ENCODE measurements at regions not wholly inside any gene's neighbourhood (a gene's known extent, or its start where the extent isn't known, plus 50 kb on each side); places are given as distances from the start of the nearest gene placed in this dataset.

GRCh38 chr2:20150110-20150706 is 74.7 kb downstream of the SDC1 start:
- no peak for DNase-seq

GRCh38 chr2:20149703-20150030 is 75.3 kb downstream of the SDC1 start:
- no peak for DNase-seq

- no peak for DNase-seq
Measured at GRCh38 chr2:20148923-20149702, 75.8 kb downstream of the SDC1 start.

GRCh38 chr2:20148426-20148922 is 76.5 kb downstream of the SDC1 start:
- DNase-seq, result no peak

GRCh38 chr2:20147351-20147750 is 77.6 kb downstream of the SDC1 start:
- no peak for DNase-seq

- no peak for DNase-seq
Measured at GRCh38 chr2:20146401-20146800, 78.5 kb downstream of the SDC1 start.

- DNase-seq, result no peak
Measured at GRCh38 chr2:20145497-20146193, 79.3 kb downstream of the SDC1 start.

- no peak for DNase-seq
Measured at GRCh38 chr2:20144861-20145260, 80.1 kb downstream of the SDC1 start.

- no peak for DNase-seq
Measured at GRCh38 chr2:20144196-20144595, 80.7 kb downstream of the SDC1 start.

GRCh38 chr2:20143263-20143662 is 81.7 kb downstream of the SDC1 start:
- DNase-seq, result no peak

GRCh38 chr2:20141806-20142205 is 83.1 kb downstream of the SDC1 start:
- no peak for DNase-seq

GRCh38 chr2:20141056-20141762 is 83.7 kb downstream of the SDC1 start:
- no peak for DNase-seq

GRCh38 chr2:20140321-20141055 is 84.4 kb downstream of the SDC1 start:
- DNase-seq, result no peak

GRCh38 chr2:20139407-20140172 is 85.3 kb downstream of the SDC1 start:
- DNase-seq, result no peak

GRCh38 chr2:20138696-20139095 is 86.2 kb downstream of the SDC1 start:
- DNase-seq, result no peak

- DNase-seq, result no peak
Measured at GRCh38 chr2:20137884-20138283, 86.5 kb upstream of the LAPTM4A start.

- DNase-seq, result no peak
Measured at GRCh38 chr2:20137131-20137571, 85.7 kb upstream of the LAPTM4A start.

GRCh38 chr2:20136149-20136548 is 84.7 kb upstream of the LAPTM4A start:
- no peak for DNase-seq

GRCh38 chr2:20135631-20136050 is 84.2 kb upstream of the LAPTM4A start:
- DNase-seq, result no peak

- DNase-seq, result no peak
Measured at GRCh38 chr2:20132990-20133535, 81.6 kb upstream of the LAPTM4A start.
